GM21723 (cell line): ENCODE measurements at regions not wholly inside any gene's neighbourhood (a gene's known extent, or its start where the extent isn't known, plus 50 kb on each side); places are given as distances from the start of the nearest gene placed in this dataset.

Source experiments
- ATAC-seq: cut with Tn5 transposase; IDR thresholded peaks from one replicate; pipeline ENCODE4 v1.9.1; 2021; ENCODE audit warnings: mild to moderate bottlenecking, moderate library complexity; ENCODE audit not compliant: unreplicated experiment

DNA sequence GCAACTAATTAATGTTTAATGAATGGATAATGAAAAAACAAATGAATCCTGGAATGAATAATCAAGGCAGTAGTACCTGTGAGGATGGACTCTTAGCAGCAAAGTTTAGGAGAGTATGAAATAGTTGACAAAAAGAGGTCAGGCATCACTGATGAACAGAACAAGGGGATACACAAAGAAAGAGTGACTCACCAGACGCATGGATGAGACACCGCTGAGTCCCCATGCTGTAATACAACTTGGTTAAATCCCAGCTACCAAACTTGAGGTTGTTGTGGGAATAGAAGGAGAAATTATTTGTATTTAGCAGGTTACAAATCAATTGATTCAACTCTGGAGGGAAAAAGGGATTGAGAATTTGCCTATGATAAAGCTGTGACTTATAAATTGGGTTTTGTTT lies 976.9 kb upstream of the TENM4 start:
- ATAC-seq, result no peak

DNA sequence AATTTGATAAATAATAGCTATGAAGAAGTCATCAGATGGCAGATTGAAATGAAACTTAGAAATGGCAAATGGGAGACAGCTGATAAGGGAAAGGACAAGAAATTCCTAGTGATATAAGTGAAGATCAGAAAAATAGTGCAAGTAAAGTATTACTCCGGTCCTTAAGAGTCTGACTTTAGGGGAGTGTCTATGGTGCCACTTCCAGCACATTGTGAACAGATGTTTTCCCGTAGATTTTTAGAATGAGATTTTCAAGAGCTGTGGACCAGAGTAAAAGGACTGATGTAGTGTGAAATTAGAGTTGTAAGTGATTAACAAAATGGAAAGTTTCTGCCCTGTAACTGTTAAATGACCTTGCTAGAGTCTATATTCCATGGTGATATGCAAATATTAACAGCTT lies 974.8 kb upstream of the TENM4 start:
- ATAC-seq, result no peak

DNA sequence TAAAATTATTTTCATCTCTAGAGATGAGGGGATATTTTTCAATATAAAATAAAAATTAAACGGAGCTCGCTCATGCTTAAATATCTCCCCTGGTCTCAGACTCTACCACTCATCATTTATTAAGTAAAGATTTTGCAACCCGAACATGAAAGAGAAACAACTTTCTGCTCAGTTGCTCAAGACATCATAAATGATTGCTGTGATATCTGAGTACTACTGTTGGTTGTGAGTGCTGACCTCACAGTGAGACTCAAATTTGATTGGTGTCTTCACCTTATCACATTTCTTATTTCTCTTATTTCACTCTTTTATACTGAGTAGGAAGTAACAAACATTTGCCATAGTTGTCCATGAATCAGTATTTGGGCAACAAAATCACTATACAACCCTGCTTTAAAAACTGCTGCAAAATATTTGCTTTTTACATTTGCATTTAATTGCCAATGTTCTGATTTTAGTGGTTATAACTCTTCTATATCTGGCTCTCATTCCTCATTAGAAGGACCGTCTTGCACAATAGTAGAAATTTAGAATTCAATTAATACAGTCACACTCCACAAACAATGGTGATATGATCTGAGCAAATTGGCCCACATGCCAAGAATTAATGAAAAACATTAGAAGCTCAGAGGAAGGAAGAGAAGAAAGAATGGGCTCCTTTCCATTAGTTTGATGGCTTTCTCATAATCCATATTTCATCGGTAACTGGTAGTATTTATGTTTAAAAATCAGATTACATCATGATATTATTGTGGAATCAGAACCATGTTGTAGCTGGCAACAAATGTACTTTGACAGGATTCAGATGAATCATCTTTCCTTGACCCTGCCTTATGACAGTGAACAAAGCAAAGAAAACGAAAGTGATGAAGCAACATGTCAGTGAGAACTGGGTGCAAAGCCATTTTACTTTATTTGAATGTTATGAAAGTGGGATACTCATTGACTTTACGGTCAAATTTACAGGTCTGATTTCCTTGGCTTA lies 973.6 kb upstream of the TENM4 start:
- ATAC-seq, result no peak

DNA sequence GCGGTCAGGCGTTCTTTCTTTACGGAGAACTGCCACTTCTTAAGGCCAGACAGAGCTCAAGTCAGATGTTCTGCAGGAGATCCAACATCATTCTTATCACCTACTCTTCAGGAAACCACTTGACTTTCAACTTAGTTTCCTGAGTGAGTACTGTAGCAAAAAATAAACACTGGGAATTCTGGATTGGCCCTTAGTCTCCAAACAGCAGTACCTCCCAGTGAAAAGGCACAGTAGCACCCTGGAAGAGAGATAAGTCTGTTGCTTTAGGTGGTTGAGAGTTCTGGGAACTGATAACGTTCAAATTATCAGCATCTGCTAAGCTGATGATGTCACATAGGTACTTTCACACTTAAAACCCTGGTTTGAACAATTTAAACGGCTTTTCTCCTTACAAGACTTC lies 971.8 kb upstream of the TENM4 start:
- no peak for ATAC-seq

DNA sequence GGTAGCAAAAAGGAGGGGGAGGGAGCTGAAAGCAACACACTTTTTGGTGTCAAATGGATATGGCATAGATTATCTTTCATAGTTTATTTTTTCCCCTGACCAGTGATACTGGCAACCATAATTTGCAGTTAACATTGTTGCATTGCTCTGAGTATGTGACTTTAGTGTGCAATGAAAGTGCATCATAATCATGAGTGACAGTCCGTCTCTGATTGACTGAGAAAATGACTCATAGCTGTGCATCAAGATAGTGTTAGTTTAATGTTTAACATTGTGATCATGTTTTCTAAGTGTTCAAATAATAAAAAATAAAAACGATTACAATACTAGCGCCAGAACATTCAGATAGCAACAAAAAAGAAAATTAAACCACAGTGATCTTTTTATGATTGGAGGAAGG lies 952.4 kb upstream of the TENM4 start:
- no peak for ATAC-seq

DNA sequence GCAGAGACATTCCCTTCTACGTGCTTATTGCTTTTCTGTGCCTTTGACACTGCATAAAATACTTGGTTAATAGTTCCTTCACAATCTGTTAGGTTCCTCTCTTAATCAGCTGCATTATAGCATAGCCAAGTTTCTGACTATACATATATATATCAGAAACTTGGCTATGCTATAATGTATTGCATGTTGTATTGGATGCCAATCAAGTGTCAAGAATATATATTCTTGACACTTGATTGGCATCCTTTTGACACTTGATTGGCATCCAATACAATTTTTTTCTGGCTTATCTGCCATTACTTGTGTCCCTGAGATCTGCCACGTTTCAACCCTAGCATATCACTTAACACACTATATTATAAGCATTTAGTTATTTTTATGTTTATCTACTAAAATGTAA lies 949.7 kb upstream of the TENM4 start:
- ATAC-seq, result no peak

DNA sequence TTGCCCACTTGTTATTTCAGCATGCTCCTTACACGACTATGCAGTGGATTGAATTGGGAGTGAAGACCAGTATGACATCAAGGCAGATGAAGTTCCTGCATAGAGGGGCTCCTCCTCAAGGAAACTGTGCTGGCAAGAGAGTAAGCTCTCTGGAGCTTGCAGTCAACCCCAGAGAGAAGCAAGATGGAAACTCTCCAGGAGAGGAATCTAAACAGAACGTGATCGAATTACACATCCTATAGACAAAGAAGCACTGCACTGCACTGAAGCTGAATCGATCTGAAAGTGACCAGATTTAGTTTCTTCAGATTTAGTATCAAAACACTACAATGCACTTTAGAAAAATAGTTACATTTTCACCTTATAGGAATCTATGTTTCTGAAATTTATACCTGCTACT lies 947.7 kb upstream of the TENM4 start:
- ATAC-seq, result no peak

DNA sequence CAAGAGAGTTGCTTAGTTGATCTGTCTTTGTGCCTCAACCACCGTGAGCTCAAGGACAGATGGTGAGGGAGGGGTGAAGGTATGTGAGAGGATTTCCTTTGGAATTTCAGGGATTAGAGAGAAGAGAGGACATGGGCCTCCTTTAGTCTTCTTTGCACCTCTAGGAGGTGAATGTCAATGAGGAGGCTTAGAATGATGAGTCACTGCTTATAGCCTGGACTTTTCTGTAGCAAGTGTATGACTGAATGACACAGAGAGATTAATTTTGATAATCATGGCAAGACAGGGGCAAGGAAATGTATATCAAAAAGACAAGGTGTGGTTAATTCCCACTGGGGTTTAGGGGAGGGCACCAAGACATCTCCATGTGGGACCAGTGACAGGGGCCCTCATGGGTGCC lies 947.3 kb upstream of the TENM4 start:
- no peak for ATAC-seq

DNA sequence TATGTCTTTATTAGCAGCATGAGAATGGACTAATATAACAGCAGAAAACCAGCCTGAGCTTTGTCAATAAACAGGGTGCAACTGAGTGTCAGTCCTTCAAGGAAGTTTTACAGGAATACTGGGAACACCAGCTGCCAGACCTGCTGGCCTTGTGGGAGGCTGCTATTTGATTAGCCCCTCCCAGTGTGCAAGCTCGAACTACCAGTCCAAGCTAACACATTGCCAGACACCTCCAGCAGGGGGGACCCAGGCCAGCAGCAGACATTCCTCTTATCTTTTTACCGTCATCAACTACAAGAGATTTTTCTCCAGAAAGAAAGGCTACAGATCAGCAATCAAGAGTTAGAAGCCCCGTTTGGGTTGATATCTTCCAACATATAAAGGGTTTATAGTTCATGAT lies 942.8 kb upstream of the TENM4 start:
- no peak for ATAC-seq

DNA sequence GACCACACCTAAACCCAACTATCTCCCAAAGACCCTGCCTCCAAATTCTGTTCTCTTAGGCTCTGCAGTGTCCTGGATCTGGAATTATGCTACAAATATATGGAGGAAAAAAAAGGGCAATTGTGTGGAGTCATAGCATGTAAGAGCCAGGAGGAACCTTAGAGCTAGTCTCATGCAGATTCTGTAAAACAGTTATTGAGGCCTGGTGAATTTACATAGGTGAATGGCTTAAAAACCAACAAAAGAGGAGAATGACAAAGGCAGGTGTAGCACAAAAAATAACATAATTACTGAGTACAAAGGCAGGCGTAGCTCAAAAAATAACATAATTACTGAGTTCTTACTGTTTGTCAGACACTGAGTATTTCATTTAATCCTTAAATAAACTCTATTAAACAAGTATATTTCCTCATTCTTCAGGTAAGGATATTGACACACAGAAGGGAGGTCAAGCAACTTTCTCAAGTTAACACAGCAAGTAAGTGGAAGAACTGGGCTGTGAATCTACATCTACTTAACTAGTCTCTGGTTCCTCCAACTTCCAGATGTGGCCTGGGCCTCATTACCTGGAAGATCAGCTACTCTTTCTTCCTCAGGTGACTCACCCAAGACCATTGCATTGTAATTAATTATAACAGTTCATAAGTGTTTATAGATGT lies 938.9 kb upstream of the TENM4 start:
- ATAC-seq, result no peak

DNA sequence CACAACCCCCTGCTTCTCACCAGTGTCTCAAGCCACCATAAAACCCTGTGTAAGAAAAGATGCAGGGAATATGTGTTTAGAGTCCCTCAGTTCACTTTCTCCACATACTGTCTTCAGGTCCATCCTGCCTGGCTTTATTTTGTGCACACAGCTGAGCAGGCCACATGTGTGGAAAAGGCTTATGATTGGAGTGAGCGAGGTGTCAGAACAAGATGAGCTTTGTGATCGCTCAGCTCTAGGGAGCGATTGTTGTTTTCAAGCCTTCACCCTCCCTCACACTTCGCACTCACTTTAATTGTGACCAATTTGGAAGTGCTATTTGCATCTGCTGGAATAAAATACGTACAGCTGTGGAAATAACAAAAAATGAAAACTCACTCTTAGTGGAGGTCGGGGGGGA lies 931.1 kb upstream of the TENM4 start:
- ATAC-seq, result no peak

DNA sequence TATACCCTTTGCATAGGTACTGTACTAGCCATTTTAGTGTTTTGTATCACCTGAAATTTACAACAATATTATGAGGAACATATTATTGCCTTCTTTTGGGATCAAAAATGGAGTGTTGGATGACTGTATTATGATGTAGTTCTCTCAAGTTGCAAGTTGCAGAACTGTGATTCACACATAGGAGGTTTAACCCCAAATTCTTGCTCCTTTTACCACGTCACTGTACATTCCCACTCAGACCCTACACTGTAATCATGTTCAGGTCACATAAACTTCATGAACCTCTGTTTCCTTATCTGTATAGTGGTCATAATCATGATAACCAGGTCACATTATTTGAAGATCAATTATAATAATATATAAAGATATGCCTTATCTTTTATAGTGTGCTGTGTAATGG lies 925.1 kb upstream of the TENM4 start:
- ATAC-seq, result no peak

DNA sequence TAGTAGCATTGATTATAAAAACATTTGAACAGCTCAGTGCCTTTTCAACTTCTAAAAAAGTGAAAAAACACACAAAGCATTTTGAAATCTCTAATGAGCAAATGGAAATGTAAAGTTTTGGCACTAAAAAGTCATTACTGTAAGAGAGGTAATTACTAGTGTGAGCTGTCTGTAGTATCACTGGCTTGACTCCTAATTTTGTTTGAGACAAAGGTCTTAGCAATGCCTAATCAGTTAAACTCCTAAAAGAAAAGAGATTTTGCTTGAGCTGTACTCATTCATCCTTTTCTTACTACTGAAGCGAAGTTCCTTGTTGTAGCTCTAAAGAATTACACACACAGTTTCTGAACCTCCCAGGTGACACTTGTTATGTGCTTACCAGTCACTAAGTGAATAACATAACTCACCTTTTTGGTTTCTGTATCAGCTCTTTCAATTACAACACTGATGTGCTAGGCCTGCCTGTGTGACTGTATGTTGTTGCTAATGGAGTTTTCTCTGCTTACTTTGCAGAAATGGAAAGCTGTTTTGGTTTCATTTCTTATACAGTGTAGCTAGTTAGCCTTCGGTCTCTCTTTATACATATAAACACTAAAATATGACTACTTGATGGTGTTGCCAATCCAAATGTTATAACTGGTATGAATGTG lies 924.4 kb upstream of the TENM4 start:
- no peak for ATAC-seq

DNA sequence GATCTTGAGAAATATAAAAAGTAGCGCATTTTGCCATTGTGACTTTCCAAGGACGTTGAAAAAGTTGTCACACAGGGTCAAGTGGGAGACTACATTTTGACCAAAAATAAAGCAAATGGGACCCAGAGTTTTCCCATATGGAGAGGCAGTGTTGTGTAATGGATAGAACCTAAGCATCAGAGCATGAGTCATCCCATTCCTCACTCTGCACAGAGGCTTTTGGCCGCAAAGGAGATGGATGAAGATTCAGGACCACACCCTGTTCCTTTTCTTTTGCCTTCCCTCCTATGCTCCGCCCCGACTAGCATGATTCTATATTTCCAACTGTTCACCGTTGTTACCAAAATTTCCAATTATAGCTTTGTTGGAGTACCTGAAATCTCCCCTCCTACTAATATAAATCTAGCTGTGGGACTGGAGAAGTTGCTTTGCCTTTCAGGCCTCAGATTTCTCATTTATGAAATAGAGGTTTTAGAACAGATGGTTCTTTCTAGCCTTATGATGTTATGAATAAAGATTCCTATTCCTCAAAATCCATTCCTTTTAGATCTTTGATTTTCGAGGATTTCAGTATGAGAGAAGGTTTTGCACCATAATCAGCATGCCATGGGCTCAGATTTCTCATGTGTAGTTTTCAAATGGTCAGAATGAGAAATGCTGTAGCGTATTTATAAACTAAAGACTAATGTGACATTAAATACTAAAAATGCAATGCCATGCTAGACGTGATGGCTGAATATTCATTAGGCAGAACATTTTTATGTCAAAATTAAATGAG lies 921.9 kb upstream of the TENM4 start:
- no peak for ATAC-seq

DNA sequence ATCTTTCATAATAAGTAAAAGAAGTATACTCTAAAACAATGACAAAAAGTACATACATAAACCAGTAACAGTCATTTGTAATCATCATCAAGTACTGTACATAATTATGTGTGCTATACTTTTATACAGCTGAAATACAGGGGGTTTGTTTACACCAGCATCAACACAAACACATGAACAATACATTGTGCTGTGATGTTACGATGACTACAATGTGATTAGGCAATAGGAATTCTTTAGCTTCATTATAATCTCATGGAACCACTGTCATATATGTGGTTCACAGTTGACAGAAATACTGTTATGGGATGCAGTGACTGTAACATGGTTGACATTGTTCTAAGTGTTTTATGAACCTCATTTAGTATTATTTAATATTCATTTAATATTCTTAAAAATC lies 914.4 kb upstream of the TENM4 start:
- no peak for ATAC-seq

DNA sequence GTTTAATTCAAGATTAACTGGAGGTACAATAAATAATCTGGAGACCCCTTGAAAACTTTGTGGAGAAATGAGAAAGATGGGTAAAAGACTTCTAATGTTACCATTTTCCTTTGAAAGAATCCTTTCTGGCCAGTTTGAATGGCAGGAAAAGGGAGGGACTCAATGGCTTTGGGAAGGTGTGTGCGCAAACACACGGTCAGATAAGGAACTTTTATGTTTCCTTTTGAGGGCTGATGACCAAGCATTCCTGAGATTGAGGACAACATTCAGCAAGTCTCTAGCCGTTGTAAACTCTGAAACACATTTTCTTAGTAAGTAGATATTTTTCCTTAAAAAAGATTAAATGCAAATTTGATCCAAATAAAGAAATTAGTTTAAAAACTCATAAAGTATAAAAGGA lies 909.7 kb upstream of the TENM4 start:
- no peak for ATAC-seq

DNA sequence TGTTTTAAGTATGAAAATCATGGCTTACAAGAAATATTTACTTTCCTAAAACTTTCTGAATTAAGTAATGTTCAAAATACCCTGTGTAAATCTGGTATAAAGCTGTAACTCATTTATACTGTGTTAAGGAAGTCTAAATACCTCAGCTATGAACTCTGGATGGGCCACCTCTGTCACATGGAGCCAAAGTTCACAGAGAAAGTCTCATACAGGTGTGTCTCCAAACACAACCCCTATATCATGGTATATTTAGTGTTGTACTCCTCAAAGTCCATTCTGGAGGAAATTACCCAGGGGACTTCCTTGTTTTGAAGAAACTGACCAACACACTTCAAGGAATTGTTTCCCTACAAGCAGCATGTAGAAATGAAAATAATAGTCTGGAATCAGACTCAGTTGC lies 909.2 kb upstream of the TENM4 start:
- no peak for ATAC-seq

DNA sequence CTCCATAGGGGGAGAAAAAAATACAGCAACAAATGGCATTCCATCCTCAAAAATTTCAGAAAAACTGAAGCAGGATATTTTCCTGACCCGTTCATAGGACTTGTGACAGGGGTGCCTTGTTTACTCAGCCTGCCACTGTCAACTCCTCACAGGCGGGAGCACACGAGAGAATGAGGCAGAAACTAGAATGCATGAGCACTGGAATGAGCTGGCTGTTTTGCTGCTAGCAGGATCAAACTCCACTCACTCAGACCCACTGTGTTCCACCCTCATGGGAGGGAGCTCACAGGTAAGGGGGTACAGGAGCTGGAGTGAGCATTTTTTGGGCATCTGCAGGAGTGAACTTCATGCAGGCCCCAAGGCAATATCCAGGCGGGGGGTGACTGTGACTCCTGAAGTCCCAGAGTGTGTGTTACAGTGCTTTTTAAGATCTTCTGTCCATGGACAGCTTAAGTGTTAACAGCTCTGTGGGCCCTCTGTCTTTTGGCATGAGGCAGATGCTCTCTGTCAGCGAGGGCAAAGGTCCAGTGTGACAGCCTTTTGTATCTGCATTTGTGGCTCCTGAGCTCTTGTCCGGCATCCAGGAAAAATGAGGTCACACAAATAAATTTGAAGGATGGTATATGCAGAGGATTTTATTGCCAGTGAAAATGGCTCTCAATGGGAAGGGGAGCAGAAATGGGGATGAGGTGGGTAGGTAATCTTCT lies 905.7 kb upstream of the TENM4 start:
- ATAC-seq, result no peak

DNA sequence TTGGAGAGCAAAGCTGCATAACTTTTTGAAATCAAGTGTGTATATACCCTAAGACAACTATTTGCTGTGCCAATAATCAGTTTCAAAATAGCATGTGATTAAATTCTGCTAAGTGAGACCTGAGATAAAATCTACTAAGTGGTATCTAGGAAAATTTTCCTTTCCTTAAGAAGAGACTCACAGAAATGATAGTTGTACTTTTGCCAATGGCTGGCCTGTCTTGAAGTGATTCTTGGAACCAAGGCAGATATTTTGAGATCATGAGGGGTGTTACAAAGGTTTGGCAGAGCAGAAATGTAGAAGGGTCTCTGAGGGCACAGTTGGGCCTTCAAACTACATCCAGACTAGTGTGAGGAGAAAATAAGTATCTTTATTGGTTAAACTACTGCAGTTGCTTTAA lies 902.6 kb upstream of the TENM4 start:
- ATAC-seq, result no peak

DNA sequence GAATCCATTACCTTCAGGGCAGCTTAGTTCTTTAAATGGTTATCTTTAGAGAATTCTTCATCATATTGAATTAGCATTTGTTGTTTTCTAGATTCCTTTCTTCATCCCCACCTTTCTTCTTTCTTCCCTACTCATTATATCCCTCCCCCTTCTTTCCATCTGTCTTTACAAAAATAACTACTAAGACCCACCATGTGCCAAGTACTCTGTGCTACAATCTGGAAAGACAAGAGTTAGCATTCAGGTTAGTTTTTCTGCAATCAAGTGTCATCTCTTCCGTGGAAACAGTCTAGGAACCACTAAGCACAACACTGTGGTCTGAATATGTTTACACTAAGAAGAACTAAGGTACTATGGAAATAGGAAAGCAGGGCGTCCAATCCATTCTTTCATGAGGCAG lies 897.4 kb upstream of the TENM4 start:
- no peak for ATAC-seq

DNA sequence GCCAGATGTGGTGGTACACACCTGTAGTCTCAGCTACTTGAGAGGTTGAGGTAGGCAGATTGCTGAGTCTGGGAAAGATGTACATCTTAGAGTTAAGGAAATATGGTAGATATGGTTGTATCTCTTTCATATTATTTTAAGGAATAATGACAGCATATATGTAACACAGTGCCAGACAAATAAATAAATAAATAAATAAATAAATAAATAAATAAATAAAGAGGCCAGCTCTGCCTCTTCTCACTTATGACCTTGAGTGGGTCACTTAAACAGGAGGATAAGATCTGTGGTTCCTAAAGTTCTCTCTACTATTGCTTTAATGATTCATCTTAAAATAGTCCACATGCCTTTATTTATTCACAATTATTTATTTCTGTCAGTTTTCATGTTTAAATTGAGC lies 890.9 kb upstream of the TENM4 start:
- no peak for ATAC-seq
